ENCODE measurements at regions not wholly inside any gene's neighbourhood (a gene's known extent, or its start where the extent isn't known, plus 50 kb on each side); places are given as distances from the start of the nearest gene placed in this dataset.

- Histone ChIP-seq H3K36me3 (ENCODE audit: control insufficient read depth, insufficient read depth, low read length) (no peaks in the 10 kb centered on the region), H3K4me3 (ENCODE audit: low read depth, low read length) (no peak overlapping the region), H3K27me3 (ENCODE audit: control insufficient read depth, insufficient read depth, low read length) (no peaks in the 10 kb centered on the region)
- CTCF ChIA-PET, result no interaction called here
- POLR2A ChIA-PET, result no interaction called here
- no peak for DNase-seq (ENCODE audit: low read depth)
- no peak for TF ChIP-seq CTCF (IDR thresholded peaks at IDR 0.05; ENCODE audit: insufficient read depth, low read depth, low read length)
Observed at GRCh38 chr4:56130606-56131155, 181.9 kb downstream of the CEP135 start.

GRCh38 chr4:56129431-56129861, 180.7 kb downstream of the CEP135 start:
- no peak for DNase-seq (ENCODE audit: low read depth)
- no peak overlapping the region for H3K4me3 ChIP-seq (ENCODE audit: low read depth, low read length)
- H3K27me3 ChIP-seq (ENCODE audit: control insufficient read depth, insufficient read depth, low read length), result no peaks in the 10 kb centered on the region
- no peaks in the 10 kb centered on the region for H3K36me3 ChIP-seq (ENCODE audit: control insufficient read depth, insufficient read depth, low read length)
- no peak for TF ChIP-seq CTCF (IDR thresholded peaks at IDR 0.05; ENCODE audit: insufficient read depth, low read depth, low read length)
- CTCF ChIA-PET, result no interaction called here
- POLR2A ChIA-PET, result no interaction called here

GRCh38 chr4:56128213-56128612, 179.5 kb downstream of the CEP135 start:
- Histone ChIP-seq H3K27me3 (ENCODE audit: control insufficient read depth, insufficient read depth, low read length) (no peaks in the 10 kb centered on the region), H3K4me3 (ENCODE audit: low read depth, low read length) (no peak overlapping the region), H3K36me3 (ENCODE audit: control insufficient read depth, insufficient read depth, low read length) (no peaks in the 10 kb centered on the region)
- DNase-seq (ENCODE audit: low read depth), result no peak
- no peak for TF ChIP-seq CTCF (IDR thresholded peaks at IDR 0.05; ENCODE audit: insufficient read depth, low read depth, low read length)
- ChIA-PET POLR2A (no interaction called here), CTCF (no interaction called here)

GRCh38 chr4:56127716-56128115, 179.0 kb downstream of the CEP135 start:
- TF ChIP-seq CTCF (IDR thresholded peaks at IDR 0.05; ENCODE audit: insufficient read depth, low read depth, low read length), result no peak
- ChIA-PET CTCF (no interaction called here), POLR2A (no interaction called here)
- no peak for DNase-seq (ENCODE audit: low read depth)
- Histone ChIP-seq H3K4me3 (ENCODE audit: low read depth, low read length) (no peak overlapping the region), H3K27me3 (ENCODE audit: control insufficient read depth, insufficient read depth, low read length) (no peaks in the 10 kb centered on the region), H3K36me3 (ENCODE audit: control insufficient read depth, insufficient read depth, low read length) (no peaks in the 10 kb centered on the region)

- ChIA-PET POLR2A (no interaction called here), CTCF (no interaction called here)
- H3K4me3 ChIP-seq (ENCODE audit: low read depth, low read length), result no peak overlapping the region
Observed at GRCh38 chr4:56123547-56123946, 174.8 kb downstream of the CEP135 start.

More at GRCh38 chr4:56123547-56123946, 174.8 kb downstream of the CEP135 start:
- no peaks in the 10 kb centered on the region for H3K27me3 ChIP-seq (ENCODE audit: control insufficient read depth, insufficient read depth, low read length)
- no peak for TF ChIP-seq CTCF (IDR thresholded peaks at IDR 0.05; ENCODE audit: insufficient read depth, low read depth, low read length)
- no peaks in the 10 kb centered on the region for H3K36me3 ChIP-seq (ENCODE audit: control insufficient read depth, insufficient read depth, low read length)
- no peak for DNase-seq (ENCODE audit: low read depth)

Data from BJ (cell line).